ENCODE measurements at regions not wholly inside any gene's neighbourhood (a gene's known extent, or its start where the extent isn't known, plus 50 kb on each side); places are given as distances from the start of the nearest gene placed in this dataset.

DNA sequence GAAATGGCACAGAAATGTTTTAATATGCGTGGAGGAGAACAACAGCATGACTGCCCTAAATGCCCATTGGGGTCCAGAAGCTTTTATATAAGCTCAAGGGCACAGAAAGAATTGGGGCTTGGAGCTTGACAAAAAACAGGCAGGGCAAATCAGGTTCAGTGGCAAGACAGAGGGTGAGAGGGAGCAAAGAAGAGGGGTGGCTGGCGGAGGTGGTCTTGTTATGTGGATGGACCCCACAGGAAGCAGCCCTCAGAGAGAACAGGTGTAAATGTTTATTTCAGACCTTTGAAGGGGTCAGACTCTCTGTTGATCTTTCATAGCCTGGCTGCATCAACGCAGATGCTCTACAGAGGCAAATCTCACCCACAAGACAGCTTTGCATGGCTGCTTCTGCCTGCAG, 213.1 kb upstream of the B3GAT1 start:
- no peak for TF ChIP-seq POLR2A (IDR thresholded peaks at IDR 0.05)
- TF ChIP-seq, protein P1, sequence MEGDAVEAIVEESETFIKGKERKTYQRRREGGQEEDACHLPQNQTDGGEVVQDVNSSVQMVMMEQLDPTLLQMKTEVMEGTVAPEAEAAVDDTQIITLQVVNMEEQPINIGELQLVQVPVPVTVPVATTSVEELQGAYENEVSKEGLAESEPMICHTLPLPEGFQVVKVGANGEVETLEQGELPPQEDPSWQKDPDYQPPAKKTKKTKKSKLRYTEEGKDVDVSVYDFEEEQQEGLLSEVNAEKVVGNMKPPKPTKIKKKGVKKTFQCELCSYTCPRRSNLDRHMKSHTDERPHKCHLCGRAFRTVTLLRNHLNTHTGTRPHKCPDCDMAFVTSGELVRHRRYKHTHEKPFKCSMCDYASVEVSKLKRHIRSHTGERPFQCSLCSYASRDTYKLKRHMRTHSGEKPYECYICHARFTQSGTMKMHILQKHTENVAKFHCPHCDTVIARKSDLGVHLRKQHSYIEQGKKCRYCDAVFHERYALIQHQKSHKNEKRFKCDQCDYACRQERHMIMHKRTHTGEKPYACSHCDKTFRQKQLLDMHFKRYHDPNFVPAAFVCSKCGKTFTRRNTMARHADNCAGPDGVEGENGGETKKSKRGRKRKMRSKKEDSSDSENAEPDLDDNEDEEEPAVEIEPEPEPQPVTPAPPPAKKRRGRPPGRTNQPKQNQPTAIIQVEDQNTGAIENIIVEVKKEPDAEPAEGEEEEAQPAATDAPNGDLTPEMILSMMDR (IDR thresholded peaks at IDR 0.05) = no peak

All from uterus (tissue), 2 donors.